Tibial nerve (tissue), 4 donors: ENCODE measurements at regions not wholly inside any gene's neighbourhood (a gene's known extent, or its start where the extent isn't known, plus 50 kb on each side); places are given as distances from the start of the nearest gene placed in this dataset.

Experiments
- DNase-seq, 2 donors: peaks; one replicate each; pipeline ENCODE4 v3.0.0-alpha.2; 2019; ENCODE audit warnings: low spot score in 2 of 2
- H3K27ac ChIP-seq, 4 donors: fragments of 200-600 bp; sonication (generic) in 3 of 4; one replicate each; pipeline ENCODE4 v1.5.1; 2017 to 2019; ENCODE audit warnings: mild to moderate bottlenecking in 1 of 4
- H3K27me3 ChIP-seq, 2 donors: fragments of 200-600 bp; sonication (generic) in 1 of 2; one replicate each; pipeline versions ENCODE4 v1.5.1 to v1.6.0; 2017 to 2019
- H3K36me3 ChIP-seq, 3 donors: fragments of 200-600 bp; sonication (generic); one replicate each; pipeline ENCODE4 v1.5.1; 2018 to 2019
- H3K4me1 ChIP-seq, 4 donors: fragments of 200-600 bp; sonication (generic) in 3 of 4; one replicate each; pipeline ENCODE4 v1.5.1; 2017 to 2019
- H3K4me3 ChIP-seq, 4 donors: fragments of 200-600 bp; sonication (generic) in 3 of 4; one replicate each; pipeline ENCODE4 v1.5.1; 2017 to 2019; ENCODE audit warnings: mild to moderate bottlenecking in 1 of 4, moderate library complexity in 1 of 4
- H3K9me3 ChIP-seq, 4 donors: fragments of 200-600 bp; sonication (generic) in 3 of 4; one replicate each; pipeline ENCODE4 v1.5.1; 2017 to 2019
- CTCF ChIP-seq, 5 experiments: fragments of 200-600 bp in 3 of 5; fragments of 450-650 bp in 2 of 5; sonication (generic) in 3 of 5; IDR thresholded peaks; one replicate each; pipeline ENCODE4 v1.5.1; 2016 to 2019; ENCODE audit warnings: antibody characterized with exemption in 5 of 5, mild to moderate bottlenecking in 3 of 5, moderate library complexity in 2 of 5
- EP300 ChIP-seq, 2 donors: sonication (generic); formaldehyde crosslinking; IDR thresholded peaks; one replicate each; pipeline ENCODE4 v1.6.1; 2017; ENCODE audit warnings: antibody characterized with exemption in 2 of 2, mild to moderate bottlenecking in 1 of 2
- POLR2A ChIP-seq, 2 donors: fragments of 450-650 bp; IDR thresholded peaks; one replicate each; pipeline ENCODE4 v1.6.1; 2017; ENCODE audit warnings: antibody characterized with exemption in 2 of 2, mild to moderate bottlenecking in 2 of 2, moderate library complexity in 2 of 2
- WGBS, 2 donors: methylation state at CpG; one replicate each; pipeline ENCODE4 v1.1.5; 2018; 5-methylcytosine and 5-hydroxymethylcytosine counted together

DNA sequence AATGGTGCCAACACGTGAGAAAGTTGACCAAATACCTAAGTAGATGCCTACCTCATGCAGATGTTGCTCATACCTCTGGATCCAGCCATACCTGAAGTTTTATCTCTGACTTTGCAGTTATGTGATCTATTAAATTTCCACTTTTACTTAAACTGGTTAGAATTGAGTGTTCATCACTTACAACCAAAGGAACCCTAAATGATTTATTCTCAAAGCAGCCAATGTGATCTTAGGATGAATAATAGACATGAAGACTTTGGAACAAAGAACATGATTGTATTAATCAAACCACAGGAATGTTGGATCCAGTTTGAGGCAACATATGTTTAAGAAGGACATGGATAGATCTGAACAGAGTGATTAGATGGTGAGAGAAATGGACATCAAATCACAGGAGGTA is 68.7 kb downstream of the IRX6 start:
- 64 to 76% methylated on average over 1 of the region's 1 CpG for WGBS, 2 donors
- Histone ChIP-seq H3K27ac (no peak overlapping the region), H3K4me3 (no peak overlapping the region), H3K36me3 (no peaks in the 10 kb centered on the region), H3K4me1 (peaks cover 0 to 5% (median 0%) of the 10 kb centered on the region in 4 donors), H3K9me3 (no peaks in the 10 kb centered on the region), H3K27me3 (no peaks in the 10 kb centered on the region)
- DNase-seq = no peak
- no peak for TF ChIP-seq EP300 (IDR thresholded peaks at IDR 0.05)
- TF ChIP-seq POLR2A (IDR thresholded peaks at IDR 0.05) = no peak
- no peak for TF ChIP-seq CTCF (IDR thresholded peaks at IDR 0.05)

- Histone ChIP-seq H3K4me1 (peaks cover 0 to 5% (median 0%) of the 10 kb centered on the region in 4 donors), H3K36me3 (no peaks in the 10 kb centered on the region), H3K27ac (no peak overlapping the region), H3K9me3 (no peaks in the 10 kb centered on the region), H3K27me3 (no peaks in the 10 kb centered on the region), H3K4me3 (no peak overlapping the region)
- DNase-seq = peak in 1 of 2 donors; percentile 10
- no peak for TF ChIP-seq CTCF (IDR thresholded peaks at IDR 0.05)
- no peak for TF ChIP-seq POLR2A (IDR thresholded peaks at IDR 0.05)
- TF ChIP-seq EP300 (IDR thresholded peaks at IDR 0.05) = no peak
- 16 to 21% methylated on average over 4 of the region's 4 CpGs for WGBS, 2 donors
Measured at GRCh38 chr16:55393991-55394390, 70.0 kb downstream of the IRX6 start.

GRCh38 chr16:55398762-55399161 is 74.8 kb downstream of the IRX6 start:
- Histone ChIP-seq H3K9me3 (no peaks in the 10 kb centered on the region), H3K36me3 (no peaks in the 10 kb centered on the region), H3K4me1 (peaks cover 0 to 4% (median 0%) of the 10 kb centered on the region in 4 donors), H3K27ac (no peak overlapping the region), H3K4me3 (no peak overlapping the region), H3K27me3 (no peaks in the 10 kb centered on the region)
- no peak for DNase-seq
- WGBS, 2 donors = 61 to 65% methylated on average over 10 of the region's 10 CpGs
- TF ChIP-seq EP300 (IDR thresholded peaks at IDR 0.05) (no peak), CTCF (IDR thresholded peaks at IDR 0.05) (no peak), POLR2A (IDR thresholded peaks at IDR 0.05) (no peak)

GRCh38 chr16:55399911-55400310 is 75.9 kb downstream of the IRX6 start:
- Histone ChIP-seq H3K27ac (no peak overlapping the region), H3K9me3 (no peaks in the 10 kb centered on the region), H3K36me3 (no peaks in the 10 kb centered on the region), H3K4me3 (no peak overlapping the region), H3K4me1 (no peaks in the 10 kb centered on the region), H3K27me3 (no peaks in the 10 kb centered on the region)
- WGBS, 2 donors = 84 to 86% methylated on average over 5 of the region's 5 CpGs
- TF ChIP-seq POLR2A (IDR thresholded peaks at IDR 0.05) = no peak
- TF ChIP-seq CTCF (IDR thresholded peaks at IDR 0.05) = no peak
- TF ChIP-seq EP300 (IDR thresholded peaks at IDR 0.05) = no peak
- no peak for DNase-seq

- Histone ChIP-seq H3K36me3 (no peaks in the 10 kb centered on the region), H3K27ac (no peak overlapping the region), H3K4me3 (no peak overlapping the region), H3K9me3 (peaks cover 0 to 2% (median 0%) of the 10 kb centered on the region in 4 donors), H3K4me1 (no peaks in the 10 kb centered on the region), H3K27me3 (no peaks in the 10 kb centered on the region)
- TF ChIP-seq POLR2A (IDR thresholded peaks at IDR 0.05) (no peak), EP300 (IDR thresholded peaks at IDR 0.05) (no peak), CTCF (IDR thresholded peaks at IDR 0.05) (no peak)
- WGBS, 2 donors = 78 to 96% methylated on average over 3 of the region's 3 CpGs
- no peak for DNase-seq
Measured at GRCh38 chr16:55401046-55401445, 77.0 kb downstream of the IRX6 start.
